Activated T-cell treated with anti-CD3 and anti-CD28 coated beads for 4 hours (primary cell): ENCODE measurements at regions not wholly inside any gene's neighbourhood (a gene's known extent, or its start where the extent isn't known, plus 50 kb on each side); places are given as distances from the start of the nearest gene placed in this dataset.
A peak's percentile ranks its signal among the peaks of the same experiment; 100 is the strongest.

Experiments used
- DNase-seq: peaks from one replicate; pipeline ENCODE4 v3.0.0-alpha.2; 2020

DNA sequence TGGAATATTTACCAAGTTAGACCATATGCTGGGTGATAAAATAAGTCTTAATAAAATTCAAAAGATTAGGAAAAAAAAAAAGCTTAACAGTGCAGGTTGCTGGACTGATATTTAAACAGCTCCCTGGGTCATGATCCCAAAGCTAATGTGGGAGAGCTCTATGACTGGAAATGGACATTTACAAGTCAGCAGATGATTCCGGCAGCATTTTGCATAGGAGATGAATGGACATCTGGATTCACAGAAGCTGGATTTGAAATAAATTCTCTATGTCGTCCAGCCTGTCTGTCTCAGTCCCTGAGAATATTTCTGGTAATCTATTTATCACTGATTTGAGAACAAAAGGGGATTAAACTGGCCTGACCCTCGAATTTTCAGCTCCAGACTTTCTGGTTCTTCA, 52.3 kb upstream of the KLHL25 start:
- no peak for DNase-seq

GRCh38 chr15:85849946-85850345, 55.2 kb upstream of the KLHL25 start:
- DNase-seq = no peak

DNA sequence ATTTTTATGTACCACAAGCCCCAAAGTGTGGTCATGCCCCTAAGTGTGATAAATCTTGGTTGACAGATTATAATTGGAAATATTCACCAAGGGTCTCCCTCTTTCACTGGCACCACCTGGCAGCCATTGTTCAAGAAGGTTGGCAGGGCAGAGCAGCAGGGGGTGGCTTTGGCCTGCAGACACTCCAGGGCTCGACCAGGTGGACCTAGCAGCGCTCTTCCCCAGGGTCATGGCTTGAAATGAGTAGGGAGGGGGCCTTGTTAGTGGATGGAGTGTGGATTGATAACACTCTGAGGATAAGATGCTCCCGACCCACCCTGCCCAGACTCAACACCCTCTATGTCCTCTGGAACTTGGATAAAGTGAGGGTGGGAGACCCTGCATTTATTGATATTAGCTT, 58.2 kb upstream of the KLHL25 start:
- no peak for DNase-seq

DNA sequence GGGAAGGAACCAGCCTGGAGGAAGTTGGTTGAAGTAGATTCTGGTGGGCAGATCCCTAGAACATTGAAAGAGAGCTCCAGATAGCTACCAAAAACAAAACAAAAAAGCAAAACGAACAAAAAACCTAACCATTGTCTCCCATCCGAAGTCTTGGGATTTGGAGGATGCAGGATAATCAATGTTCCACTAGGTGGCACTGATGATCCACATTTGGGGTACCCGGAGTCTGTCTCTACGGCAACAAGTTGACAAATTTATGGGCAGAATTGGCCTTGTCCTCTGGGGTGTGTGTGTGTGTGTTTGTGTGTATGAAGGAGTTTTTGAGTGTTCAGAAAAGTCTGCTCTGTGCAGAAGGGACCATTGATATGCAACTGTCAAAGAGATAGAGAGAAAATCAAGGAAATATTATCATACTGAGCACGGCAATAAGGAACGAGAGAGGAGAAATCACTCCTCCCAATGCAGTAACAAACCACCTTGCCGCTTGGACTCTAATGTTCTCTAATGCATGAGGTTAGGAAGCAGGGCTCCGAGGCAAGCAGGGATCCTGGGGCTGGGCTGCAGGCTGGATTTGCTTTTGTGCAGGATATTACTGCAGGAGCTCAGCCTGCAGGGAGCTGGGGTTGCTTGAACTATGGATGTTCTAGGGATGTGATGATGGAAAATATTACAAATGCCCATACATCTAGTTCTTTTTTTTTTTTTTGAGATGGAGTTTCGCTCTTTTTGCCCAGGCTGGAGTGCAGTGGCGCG, 59.8 kb upstream of the KLHL25 start:
- DNase-seq = peak; percentile 34

DNA sequence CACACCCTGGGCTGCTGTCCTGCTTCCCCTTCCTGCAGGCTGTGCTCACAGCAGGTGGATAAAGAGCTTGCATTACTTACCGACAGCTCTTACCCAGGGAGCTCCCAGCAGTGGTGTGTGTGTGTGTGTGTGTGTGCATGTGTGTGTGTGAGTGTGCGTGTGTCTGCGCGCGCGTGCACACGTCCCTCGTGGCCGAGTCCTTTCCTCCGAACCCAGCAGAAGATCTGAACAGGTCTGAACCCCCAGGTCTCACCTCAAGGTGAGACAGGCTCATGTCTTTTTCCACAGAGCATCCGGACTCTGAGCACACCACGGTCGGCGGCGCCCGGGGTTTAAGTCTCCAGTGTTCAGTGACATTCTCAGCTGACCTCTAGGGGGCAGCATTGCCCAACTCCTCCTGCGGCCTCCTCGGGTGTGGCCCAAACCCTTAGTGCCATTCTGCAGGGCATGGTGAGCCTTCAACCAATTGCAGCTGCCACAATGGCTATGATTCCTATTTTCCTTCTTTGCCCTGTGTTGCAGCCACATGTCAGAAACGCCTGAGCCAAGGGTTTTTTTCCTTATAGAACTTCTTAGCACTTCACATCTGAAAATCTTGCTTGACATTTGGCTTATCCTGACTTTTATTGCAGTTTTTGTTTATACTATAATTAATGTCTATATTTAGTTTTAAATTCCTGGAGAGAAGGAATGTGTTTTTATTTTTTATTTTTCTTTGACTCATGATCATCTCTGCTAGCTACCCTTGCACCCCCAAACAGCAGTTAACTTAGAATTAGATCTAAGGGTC, 64.1 kb upstream of the KLHL25 start:
- DNase-seq = peak; percentile 56

GRCh38 chr15:85859671-85860070, 64.9 kb upstream of the KLHL25 start:
- no peak for DNase-seq

DNA sequence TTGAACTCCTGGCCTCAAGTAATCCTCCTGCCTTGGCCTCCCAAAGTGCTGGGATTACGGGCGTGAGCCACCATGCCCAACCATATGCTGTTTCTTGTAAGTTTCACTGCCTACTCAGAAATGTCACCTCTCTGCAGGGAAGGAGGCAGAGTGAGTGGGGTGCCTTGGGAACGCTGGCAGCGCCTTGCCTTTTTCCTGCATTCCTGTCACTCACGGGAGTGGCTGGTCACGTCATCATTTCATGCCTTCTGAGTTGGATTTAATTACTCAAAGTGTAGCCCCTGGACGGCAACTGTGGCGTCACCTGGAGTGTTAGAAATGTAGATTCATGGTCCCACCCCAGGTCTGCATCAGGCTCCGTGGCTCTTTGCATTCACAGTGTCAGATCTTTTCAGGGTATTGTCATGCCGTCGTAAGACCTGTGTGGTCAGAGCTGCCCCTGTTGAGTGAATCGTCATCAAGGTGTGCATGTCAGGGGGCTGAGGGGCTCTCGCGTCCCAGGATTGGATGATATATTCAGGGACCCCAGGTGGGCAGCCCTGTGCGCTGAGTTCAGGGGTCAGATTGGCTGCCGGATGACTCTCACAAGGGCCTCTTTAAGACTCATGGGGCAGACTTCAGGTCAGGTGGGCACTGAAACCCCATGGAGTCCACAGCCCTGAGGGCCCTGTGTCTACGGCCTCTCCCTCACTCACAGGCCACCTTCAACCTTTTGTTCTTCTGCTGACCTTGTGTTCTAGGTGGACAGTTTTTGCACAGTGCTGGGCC, 65.9 kb upstream of the KLHL25 start:
- DNase-seq = no peak

DNA sequence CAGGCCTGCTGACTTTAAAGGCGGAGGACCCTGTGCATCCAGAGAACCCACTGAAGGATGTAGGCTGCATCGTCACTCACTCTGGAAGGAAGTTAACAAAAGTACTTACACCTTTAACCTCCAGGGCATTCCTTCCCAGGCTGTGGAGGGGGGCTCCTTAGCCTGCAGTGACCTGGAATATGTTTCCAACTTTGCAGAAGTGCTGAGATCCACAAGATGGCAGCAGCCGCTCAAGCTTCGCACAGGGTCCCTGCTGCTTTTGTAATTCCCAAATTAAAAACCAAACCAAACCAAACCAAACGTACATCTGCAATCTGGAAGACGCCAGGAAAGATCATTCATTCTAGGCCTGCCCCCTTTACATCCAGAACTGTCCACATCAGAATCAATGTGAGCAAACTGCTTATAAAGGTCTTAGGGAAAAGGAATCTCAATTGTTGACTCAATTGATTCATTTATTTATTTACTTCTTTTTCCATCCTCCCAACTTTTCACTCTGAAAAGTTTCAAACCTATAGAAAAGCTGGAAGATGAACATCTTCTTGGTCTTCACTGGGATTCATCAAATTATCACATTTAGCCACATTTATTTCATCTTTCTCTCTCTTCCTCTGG, 70.5 kb upstream of the KLHL25 start:
- DNase-seq = no peak

DNA sequence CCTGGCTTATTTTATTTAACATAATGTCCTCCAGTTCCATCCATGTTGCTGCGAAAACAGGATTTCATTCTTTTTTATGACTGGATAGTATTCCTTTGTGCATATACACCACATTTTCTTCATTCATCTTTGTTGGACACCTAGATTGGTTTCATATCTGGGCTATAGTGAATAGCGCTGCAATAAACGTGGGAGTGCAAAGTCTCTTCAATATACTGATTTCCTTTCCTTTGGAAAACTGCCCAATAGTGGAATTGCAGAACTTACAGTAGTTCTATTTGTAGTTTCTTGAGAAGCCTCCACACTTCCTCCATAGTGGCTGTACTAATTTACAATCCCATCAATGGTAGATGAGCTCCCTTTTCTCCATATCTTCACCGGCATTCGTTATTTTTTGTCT, 72.5 kb upstream of the KLHL25 start:
- DNase-seq = no peak

GRCh38 chr15:85869124-85869523, 74.4 kb upstream of the KLHL25 start:
- no peak for DNase-seq

DNA sequence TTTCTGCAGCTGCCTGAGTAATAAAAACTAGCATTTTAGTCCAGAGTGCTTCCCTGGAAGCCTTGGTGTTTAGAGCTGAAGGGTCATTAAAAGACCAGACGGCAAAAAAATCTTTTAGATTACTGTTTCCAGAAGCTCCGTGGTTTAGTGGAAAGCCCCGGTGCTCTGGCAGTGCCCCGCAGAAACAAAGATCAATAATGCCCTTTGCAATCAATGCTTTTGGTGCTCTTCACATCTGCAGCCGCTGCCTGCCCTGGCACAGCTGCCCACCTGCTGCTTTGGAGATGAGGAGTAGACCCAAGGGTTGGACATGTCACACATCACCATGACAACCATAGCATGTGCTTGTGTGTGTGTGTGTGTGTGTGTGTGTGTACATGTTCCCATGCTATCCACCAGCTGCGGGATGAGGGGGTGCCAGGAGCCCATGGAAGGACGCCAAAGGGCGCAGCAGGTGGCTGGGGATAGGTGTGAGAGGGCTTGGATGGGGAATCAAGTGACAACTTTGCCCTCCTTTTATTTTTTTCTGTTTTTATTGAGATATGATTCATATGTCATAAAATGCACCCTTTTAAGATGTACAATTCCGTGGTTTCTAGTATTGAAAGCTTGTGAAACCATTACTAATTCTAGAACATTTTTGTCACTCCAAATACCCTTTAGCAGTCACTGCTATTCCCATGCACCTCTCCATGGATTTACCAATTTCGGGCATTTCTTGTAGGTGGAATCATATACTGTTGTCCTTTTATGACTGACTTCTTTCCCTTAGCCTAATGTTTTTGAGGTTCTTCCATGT, 75.7 kb upstream of the KLHL25 start:
- no peak for DNase-seq

- DNase-seq = no peak
Measured at GRCh38 chr15:85871545-85871944, 76.8 kb upstream of the KLHL25 start.

GRCh38 chr15:85872125-85872524, 77.4 kb upstream of the KLHL25 start:
- no peak for DNase-seq

GRCh38 chr15:85874236-85874635, 79.5 kb upstream of the KLHL25 start:
- DNase-seq = no peak

DNA sequence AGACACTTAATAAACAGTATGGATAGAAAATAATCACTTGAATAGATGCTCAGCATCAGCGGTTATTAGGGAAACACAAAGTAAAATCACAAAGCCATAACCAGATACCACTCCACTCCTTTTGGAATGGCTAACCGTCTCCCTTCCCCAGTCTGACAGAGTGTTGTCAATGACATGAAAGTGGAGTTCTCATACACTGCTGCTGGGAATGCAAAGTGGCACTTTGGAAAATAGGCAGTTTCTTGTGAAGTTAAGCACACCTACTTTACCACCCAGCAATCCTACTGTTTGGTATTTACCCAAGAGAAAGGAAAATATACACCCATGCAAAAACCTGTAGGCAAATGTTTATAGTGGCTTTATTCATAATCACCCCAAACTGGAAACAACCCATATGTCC, 81.0 kb upstream of the KLHL25 start:
- DNase-seq = no peak

DNA sequence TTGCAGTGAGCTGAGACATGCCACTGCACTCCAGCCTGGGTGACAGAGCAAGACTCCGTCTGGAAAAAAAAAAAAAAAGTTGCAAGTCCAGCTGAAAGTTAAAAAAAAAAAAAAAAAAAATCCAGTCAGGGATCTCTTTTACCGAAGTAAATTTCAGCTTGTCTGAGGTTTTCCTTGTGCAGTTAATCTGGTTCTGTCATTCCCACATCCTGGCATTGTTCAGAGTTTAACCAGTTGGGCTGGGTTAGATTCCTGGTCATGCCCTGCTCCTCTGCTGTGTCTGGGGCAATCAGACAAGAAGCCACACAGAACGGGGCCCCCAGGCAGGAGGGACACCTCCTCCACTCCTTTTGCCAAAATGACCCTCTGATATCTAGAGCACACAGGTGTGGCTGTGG, 84.1 kb upstream of the KLHL25 start:
- DNase-seq = no peak

GRCh38 chr15:85879334-85880163, 84.8 kb upstream of the KLHL25 start:
- DNase-seq = no peak

DNA sequence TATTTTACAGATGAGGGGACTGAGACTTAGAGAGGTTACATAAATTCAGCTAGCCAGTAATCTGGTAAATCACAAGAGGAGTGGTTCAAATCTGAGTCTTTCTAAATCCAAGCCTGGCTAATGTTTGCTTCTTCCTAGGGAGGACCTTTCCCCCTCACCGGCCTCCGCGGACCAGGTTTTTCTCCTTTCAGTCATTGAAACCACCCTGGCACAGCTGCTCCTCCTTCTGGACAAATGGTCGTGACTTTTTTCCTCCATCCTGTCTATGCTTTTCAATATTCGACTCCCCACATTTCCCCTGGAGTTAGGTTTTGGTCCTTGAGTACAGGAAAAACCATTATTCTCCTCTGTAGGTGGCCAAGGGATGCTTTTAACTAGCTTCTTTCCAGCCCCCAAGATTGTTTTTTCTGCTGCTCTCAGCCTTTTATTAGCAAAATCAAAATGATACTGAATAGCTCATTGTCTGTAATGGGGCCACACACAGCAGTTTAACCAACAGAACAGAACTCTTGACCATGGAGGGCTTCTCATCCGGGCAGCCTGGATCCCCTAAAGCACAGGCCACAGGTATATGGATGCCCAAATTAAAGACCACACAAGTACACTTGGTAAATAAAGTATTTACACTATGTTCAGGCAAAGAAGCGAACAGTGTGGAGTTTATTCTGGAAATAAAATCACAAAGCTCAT, 85.9 kb upstream of the KLHL25 start:
- DNase-seq = no peak

DNA sequence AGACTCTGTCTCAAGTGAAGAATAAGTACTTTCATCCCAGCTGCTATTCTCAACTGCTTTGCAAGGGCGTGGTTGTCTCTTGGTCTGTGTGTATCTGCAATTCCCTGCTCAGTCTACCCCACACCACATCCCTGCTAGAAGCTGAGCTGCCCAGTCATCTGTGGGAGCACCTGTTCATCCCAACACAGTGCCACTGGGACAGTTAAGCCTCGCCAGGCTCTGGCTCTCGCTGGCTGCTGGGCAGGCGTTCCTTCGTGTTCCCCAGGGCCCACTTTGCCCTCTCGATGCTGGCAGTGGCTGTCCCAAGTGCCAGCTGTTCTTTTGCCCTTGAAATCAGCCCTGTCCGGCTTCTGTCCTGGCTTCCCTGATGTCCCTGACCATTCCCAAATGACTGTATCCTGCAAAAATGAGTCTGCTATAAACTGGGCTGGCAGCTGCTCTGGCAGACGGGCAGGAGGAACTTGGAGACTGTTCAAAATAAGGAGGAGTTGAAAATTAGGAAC, 91.6 kb upstream of the KLHL25 start:
- DNase-seq = no peak

GRCh38 chr15:85889956-85890619, 95.4 kb upstream of the KLHL25 start:
- no peak for DNase-seq
